Fibroblast of skin of scalp (primary cell): ENCODE measurements at regions not wholly inside any gene's neighbourhood (a gene's known extent, or its start where the extent isn't known, plus 50 kb on each side); places are given as distances from the start of the nearest gene placed in this dataset.
"Not testable (repeated sequence)": the region's sequence is repeated elsewhere in the genome, so short reads cannot be mapped to it uniquely, and the experiment has no call there.

Experiments used
- DNase-seq: peaks from one replicate; pipeline ENCODE4 v3.0.0-alpha.2; 2013

GRCh38 chr15:75792236-75792635 is 51.0 kb upstream of the UBE2Q2 start:
- DNase-seq = not testable (repeated sequence)

- no peak for DNase-seq
Observed at GRCh38 chr15:75791337-75791713, 51.9 kb upstream of the UBE2Q2 start.

- no peak for DNase-seq
Observed at GRCh38 chr15:75790631-75791336, 52.5 kb upstream of the UBE2Q2 start.

- DNase-seq = no peak
Observed at GRCh38 chr15:75786575-75786947, 56.7 kb upstream of the UBE2Q2 start.

GRCh38 chr15:75785771-75786574 is 57.3 kb upstream of the UBE2Q2 start:
- peak; percentile 24 for DNase-seq

- DNase-seq = not testable (repeated sequence)
Observed at GRCh38 chr15:75784511-75785480, 58.5 kb upstream of the UBE2Q2 start.

- not testable (repeated sequence) for DNase-seq
Observed at GRCh38 chr15:75783566-75783965, 59.7 kb upstream of the UBE2Q2 start.

- DNase-seq = no peak
Observed at GRCh38 chr15:75782926-75783325, 60.3 kb upstream of the UBE2Q2 start.

GRCh38 chr15:75780995-75781394 is 62.3 kb upstream of the UBE2Q2 start:
- not testable (repeated sequence) for DNase-seq

GRCh38 chr15:75779504-75779903 is 63.7 kb upstream of the UBE2Q2 start:
- DNase-seq = no peak

- DNase-seq = peak; percentile 82
Observed at GRCh38 chr15:75776871-75777610, 64.4 kb upstream of the CSPG4 start.

GRCh38 chr15:75776065-75776423 is 63.4 kb upstream of the CSPG4 start:
- DNase-seq = peak; percentile 91

GRCh38 chr15:75775296-75776064 is 62.8 kb upstream of the CSPG4 start:
- no peak for DNase-seq

- DNase-seq = not testable (repeated sequence)
Observed at GRCh38 chr15:75773974-75774373, 61.3 kb upstream of the CSPG4 start.

- DNase-seq = not testable (repeated sequence)
Observed at GRCh38 chr15:75771054-75771453, 58.4 kb upstream of the CSPG4 start.

GRCh38 chr15:75770131-75770530 is 57.5 kb upstream of the CSPG4 start:
- no peak for DNase-seq

GRCh38 chr15:75768526-75768925 is 55.9 kb upstream of the CSPG4 start:
- not testable (repeated sequence) for DNase-seq

GRCh38 chr15:75765551-75766305 is 53.1 kb upstream of the CSPG4 start:
- not testable (repeated sequence) for DNase-seq

GRCh38 chr15:75764845-75765550 is 52.4 kb upstream of the CSPG4 start:
- DNase-seq = not testable (repeated sequence)
